ENCODE measurements at regions not wholly inside any gene's neighbourhood (a gene's known extent, or its start where the extent isn't known, plus 50 kb on each side); places are given as distances from the start of the nearest gene placed in this dataset.

GRCh38 chr14:97543816-97544215 is 746.6 kb downstream of the VRK1 start:
- no peak for DNase-seq (ENCODE audit: low read depth)
- ChIA-PET CTCF (no interaction called here), POLR2A (no interaction called here)
- no peak overlapping the region for H3K4me3 ChIP-seq (ENCODE audit: low read depth, low read length)
- no peaks in the 10 kb centered on the region for H3K27me3 ChIP-seq (ENCODE audit: control insufficient read depth, insufficient read depth, low read length)
- no peak for TF ChIP-seq CTCF (IDR thresholded peaks at IDR 0.05; ENCODE audit: insufficient read depth, low read depth, low read length)
- no peaks in the 10 kb centered on the region for H3K36me3 ChIP-seq (ENCODE audit: control insufficient read depth, insufficient read depth, low read length)

- TF ChIP-seq CTCF (IDR thresholded peaks at IDR 0.05; ENCODE audit: insufficient read depth, low read depth, low read length): no peak
- ChIA-PET CTCF (no interaction called here), POLR2A (no interaction called here)
Observed at GRCh38 chr14:97544571-97544970, 747.4 kb downstream of the VRK1 start.

GRCh38 chr14:97546491-97547230 is 749.5 kb downstream of the VRK1 start:
- no peak for TF ChIP-seq CTCF (IDR thresholded peaks at IDR 0.05; ENCODE audit: insufficient read depth, low read depth, low read length)
- DNase-seq (ENCODE audit: low read depth): no peak
- Histone ChIP-seq H3K27me3 (ENCODE audit: control insufficient read depth, insufficient read depth, low read length) (no peaks in the 10 kb centered on the region), H3K4me3 (ENCODE audit: low read depth, low read length) (no peak overlapping the region), H3K36me3 (ENCODE audit: control insufficient read depth, insufficient read depth, low read length) (no peaks in the 10 kb centered on the region)
- ChIA-PET CTCF (no interaction called here), POLR2A (no interaction called here)

More at GRCh38 chr14:97544571-97544970, 747.4 kb downstream of the VRK1 start:
- H3K4me3 ChIP-seq (ENCODE audit: low read depth, low read length): no peak overlapping the region
- H3K36me3 ChIP-seq (ENCODE audit: control insufficient read depth, insufficient read depth, low read length): no peaks in the 10 kb centered on the region
- DNase-seq (ENCODE audit: low read depth): no peak
- no peaks in the 10 kb centered on the region for H3K27me3 ChIP-seq (ENCODE audit: control insufficient read depth, insufficient read depth, low read length)

GRCh38 chr14:97550463-97550862 is 753.3 kb downstream of the VRK1 start:
- no peak for TF ChIP-seq CTCF (IDR thresholded peaks at IDR 0.05; ENCODE audit: insufficient read depth, low read depth, low read length)
- Histone ChIP-seq H3K36me3 (ENCODE audit: control insufficient read depth, insufficient read depth, low read length) (no peaks in the 10 kb centered on the region), H3K27me3 (ENCODE audit: control insufficient read depth, insufficient read depth, low read length) (no peaks in the 10 kb centered on the region), H3K4me3 (ENCODE audit: low read depth, low read length) (no peak overlapping the region)
- ChIA-PET POLR2A (no interaction called here), CTCF (no interaction called here)
- no peak for DNase-seq (ENCODE audit: low read depth)

GRCh38 chr14:97554597-97554996 is 757.4 kb downstream of the VRK1 start:
- ChIA-PET POLR2A (no interaction called here), CTCF (no interaction called here)
- Histone ChIP-seq H3K27me3 (ENCODE audit: control insufficient read depth, insufficient read depth, low read length) (no peaks in the 10 kb centered on the region), H3K4me3 (ENCODE audit: low read depth, low read length) (no peak overlapping the region), H3K36me3 (ENCODE audit: control insufficient read depth, insufficient read depth, low read length) (no peaks in the 10 kb centered on the region)
- DNase-seq (ENCODE audit: low read depth): no peak
- TF ChIP-seq CTCF (IDR thresholded peaks at IDR 0.05; ENCODE audit: insufficient read depth, low read depth, low read length): no peak
